ENCODE measurements at regions not wholly inside any gene's neighbourhood (a gene's known extent, or its start where the extent isn't known, plus 50 kb on each side); places are given as distances from the start of the nearest gene placed in this dataset.
"Not testable (repeated sequence)": the region's sequence is repeated elsewhere in the genome, so short reads cannot be mapped to it uniquely, and the experiment has no call there.

- no peak for DNase-seq
Measured at GRCh38 chr2:128503399-128504245, 185.0 kb upstream of the HS6ST1 start.

- no peak for DNase-seq
Measured at GRCh38 chr2:128504246-128505149, 185.8 kb upstream of the HS6ST1 start.

GRCh38 chr2:128505150-128505490 lies 186.5 kb upstream of the HS6ST1 start:
- DNase-seq = no peak

DNA sequence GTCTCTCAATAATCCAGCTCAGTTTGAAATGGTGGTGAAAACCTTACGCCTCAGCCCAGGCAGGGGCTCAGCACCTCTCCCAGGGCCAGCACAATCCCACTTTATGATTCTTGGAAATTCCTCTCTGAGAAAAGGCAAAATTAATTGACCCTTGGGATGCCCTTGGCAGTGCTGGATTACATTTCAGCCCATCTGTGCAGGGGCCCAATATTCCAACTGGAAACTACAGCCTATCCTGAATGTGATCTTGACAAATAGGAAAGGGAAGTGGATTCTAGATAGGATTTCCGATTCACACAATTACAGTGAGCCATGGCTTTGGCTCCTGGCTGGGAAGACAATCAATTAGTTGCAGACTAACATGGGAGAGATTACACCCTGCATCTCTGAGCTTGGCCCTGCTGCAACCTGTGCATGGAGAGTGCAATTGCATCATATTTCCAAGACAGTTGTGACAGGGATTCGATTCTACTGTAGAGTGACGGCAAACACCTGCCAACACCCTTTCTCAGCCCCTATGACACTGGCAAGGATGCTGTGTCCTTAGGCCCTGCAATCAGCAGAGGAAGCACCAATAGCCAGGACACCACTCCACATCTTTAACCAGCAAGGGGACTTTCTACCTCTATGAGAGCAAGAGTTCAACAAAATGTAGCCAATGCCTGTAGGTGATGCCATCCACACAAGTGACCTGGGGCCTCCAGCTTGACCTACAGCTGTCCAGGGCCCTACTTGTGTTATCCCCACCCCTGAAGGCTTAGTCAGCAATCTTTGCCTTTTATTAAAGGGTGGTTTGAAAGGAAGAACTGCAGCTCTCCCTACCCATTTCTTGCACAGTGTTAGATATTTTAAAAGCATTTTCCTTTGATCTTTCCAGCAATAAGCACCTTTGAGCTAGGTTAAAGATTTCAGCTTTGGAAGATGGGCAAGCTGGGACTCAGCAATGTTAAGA lies 187.2 kb upstream of the HS6ST1 start:
- no peak for DNase-seq

GRCh38 chr2:128506534-128506933 lies 187.9 kb upstream of the HS6ST1 start:
- DNase-seq = no peak

- DNase-seq = peak in 1 of 58 donors; percentile 36
Measured at GRCh38 chr2:128510701-128511397, 192.2 kb upstream of the HS6ST1 start.

DNA sequence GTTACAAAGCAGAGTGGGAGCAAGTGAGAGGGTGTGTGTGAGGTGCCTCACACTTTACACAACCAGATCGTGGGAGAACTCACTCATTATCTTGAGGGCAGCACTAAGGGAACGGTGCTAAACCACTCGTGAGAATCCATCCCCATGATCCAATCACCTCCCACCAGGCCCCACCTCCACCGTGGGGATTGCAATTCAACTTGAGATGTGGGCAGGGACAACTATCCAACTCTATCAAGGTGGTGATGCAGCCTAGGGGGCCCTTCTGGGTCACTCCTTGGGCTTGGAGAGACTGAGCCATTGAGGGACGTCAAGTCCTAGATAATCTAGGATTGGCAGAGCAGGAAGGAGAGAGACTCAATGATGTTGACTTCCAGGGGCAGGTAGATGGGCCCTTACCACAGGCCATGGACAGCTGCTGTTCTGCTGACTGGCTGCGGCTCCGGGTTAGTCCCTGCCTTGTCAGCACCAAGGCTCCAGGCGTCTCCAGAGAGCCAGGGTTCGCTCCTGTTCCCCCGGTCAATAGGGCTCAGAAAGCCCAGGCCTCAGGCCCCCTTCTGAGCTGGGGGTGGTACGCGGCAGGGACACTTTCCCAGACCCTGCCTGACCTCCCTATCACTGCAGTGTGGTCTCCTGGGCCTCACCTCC lies 193.2 kb upstream of the HS6ST1 start:
- no peak for DNase-seq

DNA sequence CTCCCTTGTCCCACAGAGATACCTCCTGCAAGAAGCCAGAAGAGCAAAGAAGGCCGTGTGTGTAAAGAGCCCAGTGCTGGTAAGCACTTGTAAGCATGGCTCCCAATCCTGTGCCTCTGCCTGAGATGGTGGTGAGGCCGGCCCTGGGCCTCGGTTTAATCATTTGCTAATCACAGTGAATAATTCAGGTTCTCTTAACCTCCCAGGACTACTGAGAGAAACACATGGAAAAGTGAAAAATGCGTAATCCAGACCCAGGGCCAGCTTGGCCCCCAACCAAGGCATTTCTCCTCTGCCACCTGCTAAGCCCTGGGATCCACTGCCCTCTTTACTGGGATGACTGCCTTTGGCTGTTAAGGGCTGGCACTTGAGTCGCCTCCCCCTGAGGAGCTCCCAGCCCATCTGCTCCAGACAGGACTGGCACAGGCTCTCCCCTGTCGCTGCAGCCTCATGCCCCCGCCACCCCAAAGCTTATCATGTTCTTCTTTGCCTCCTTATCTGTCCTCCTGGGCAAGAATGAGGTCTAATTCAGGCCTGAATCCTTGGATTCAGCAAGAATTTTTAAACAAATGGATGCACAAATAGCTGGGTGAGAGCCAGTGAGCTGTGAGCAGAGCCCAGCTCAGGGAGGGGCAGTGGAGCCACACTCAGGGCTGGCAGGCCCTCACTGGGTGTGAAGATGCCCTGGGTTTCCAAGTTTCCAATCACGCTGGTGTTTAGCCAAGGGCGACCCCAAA lies 193.9 kb upstream of the HS6ST1 start:
- DNase-seq = no peak

DNA sequence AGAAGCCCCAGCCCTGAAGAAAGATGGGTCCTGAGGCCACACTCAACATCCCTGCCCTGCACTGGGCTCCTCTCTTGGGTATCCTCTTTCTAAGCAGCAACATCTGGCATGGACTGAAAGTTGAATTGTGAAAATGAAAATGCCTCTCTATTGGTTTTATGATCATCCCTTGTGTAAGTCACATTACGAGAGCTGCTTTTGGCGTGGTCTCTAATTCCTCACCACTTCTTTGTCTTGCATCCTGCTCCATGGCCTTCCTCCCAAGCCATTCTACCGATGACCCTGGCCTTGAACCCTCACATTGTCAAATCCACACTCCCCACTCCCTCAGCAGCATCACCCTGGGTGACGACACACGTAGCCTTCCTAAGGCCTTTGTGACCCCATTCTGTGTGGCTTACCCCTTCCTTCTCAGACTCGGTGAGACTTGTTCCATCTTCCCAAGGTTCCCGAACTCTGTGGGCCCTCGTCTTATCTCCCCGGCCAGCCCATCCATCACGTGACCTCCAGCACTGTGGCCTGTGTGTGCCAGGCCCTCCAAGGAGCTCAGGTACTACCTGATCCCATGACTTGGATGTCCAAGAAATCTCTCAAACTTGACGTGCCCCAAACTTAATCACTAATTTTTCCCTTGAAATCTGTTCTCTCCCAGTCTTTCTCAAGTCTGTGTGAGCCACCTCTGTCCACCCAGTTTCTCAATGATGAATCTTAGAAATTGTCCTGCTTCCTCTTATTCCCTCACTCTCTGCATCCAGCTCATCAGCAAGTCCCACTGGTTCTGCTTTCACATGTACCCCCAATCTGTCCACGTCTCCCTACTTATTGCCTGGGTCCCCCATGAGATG lies 194.7 kb upstream of the HS6ST1 start:
- no peak for DNase-seq

DNA sequence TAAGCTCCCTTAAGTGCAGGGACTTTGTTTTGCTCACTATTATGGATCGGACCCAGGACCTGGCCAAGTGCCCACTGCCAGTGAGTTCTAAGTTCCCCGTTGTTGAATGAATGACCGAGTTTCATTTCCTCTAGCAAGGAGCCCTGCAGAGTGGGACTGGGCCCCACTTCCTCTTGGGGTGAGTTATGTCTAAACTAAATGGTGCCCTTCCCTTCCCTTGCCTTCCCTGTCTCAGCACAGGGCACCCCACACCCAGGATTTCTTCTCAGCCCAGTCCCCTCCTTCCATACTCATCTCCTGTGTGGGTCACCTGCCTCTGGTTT lies 195.3 kb upstream of the HS6ST1 start:
- DNase-seq = peak in 8 of 58 donors; percentile 7 to 31 (median 14)

DNA sequence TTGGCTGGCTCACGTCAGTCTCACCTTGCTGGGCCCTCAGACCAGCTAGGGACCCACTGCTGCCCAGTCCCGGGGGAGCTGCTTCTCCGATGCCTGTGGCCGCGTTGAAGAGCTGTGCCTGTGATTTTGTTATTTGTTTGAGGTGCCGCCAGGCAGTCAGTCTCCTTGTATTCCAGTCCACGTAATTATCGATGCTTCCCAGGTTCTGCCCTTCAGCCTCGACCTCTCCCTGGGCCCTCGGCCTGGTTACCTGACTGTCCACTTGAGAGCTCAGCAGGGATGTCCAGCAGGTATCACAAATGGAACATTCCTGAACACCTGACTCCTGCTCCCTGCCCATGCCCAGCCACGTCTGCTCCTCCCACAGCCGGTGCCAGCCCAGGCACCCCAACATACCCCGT lies 195.9 kb upstream of the HS6ST1 start:
- DNase-seq = no peak

DNA sequence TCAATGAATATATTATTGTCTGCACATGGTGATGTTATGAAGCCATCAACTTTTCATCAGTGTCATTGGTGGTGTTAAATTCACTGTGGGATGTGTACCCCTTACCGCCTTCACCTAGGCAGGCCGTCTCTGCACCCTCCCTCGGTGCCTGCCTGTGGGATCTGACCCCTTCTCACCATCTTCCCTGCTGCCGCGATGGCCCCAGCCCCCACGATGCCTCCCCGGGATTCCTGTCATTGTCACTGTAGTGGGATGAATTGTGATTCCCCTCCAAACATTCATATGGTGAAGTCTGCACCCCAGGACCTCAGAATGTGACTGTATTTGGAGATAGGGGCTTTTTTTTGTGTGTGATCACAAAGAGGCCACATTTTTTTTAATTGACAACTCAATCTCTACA lies 198.3 kb upstream of the HS6ST1 start:
- no peak for DNase-seq

GRCh38 chr2:128519028-128519427 lies 200.4 kb upstream of the HS6ST1 start:
- DNase-seq = not testable (repeated sequence)

GRCh38 chr2:128519517-128520215 lies 201.0 kb upstream of the HS6ST1 start:
- no peak for DNase-seq

DNA sequence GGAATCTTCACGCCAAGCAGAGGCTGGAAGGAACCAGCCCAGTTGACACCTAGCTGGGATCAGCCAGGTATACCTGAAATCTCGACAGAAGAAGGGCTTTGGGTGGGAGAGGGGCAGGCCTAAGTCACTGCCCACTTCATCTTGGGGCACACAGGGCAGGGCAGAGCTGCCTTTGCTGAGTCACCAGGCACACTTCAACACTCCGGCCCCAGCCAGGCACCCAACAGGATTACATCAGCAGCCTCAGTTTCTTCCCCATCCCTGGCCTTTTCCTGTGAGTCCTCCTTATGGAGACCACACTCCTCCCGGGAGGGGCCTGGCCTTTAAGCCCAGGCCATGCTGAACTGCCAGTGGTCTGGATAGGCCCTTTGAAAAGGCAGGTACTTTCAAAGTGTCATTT lies 201.7 kb upstream of the HS6ST1 start:
- no peak for DNase-seq

GRCh38 chr2:128520791-128521190 lies 202.1 kb upstream of the HS6ST1 start:
- no peak for DNase-seq

GRCh38 chr2:128521482-128521881 lies 202.8 kb upstream of the HS6ST1 start:
- no peak for DNase-seq

DNA sequence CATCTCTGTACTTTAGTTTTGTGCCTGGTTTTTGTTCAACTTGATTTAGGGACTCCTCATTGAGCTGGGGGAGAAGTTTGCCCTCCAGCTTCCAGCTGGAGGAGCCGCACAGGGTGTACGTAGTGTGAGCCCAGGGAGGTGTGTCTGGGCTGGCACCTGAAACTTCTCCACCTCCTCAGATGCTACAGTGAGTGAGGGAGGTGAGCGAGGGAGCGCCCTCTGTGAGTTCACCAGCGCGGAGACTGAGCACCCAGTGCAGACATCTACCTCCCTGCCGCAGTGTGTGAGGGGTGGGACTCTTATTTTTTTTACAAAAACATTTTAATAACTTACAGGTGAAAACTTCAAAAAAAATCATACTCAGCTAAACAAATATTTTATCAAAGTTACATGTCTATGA lies 204.2 kb upstream of the HS6ST1 start:
- DNase-seq = no peak
